Stimulated activated CD8-positive, alpha-beta memory T cell treated with anti-CD3 and anti-CD28 coated beads, Interleukin-7, amount 100 ng/mL, for 4 hours (primary cell): ENCODE measurements at regions not wholly inside any gene's neighbourhood (a gene's known extent, or its start where the extent isn't known, plus 50 kb on each side); places are given as distances from the start of the nearest gene placed in this dataset.
"Not testable (repeated sequence)": the region's sequence is repeated elsewhere in the genome, so short reads cannot be mapped to it uniquely, and the experiment has no call there.

ENCODE experiments used
- DNase-seq, 2 donors: peaks; one replicate each; pipeline ENCODE4 v3.0.0-alpha.2; 2020; ENCODE audit warnings: low read depth in 2 of 2

DNA sequence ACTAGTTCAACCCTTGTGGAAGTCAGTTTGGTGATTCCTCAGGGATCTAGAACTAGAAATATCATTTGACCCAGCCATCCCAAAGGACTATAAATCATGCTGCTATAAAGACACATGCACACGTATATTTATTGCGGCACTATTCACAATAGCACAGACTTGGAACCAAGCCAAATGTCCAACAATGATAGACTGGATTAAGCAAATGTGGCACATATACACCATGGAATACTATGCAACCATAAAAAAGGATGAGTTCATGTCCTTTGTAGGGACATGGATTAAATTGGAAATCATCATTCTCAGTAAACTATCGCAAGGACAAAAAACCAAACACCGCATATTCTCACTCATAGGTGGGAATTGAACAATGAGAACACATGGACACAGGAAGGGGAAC, 157.8 kb downstream of the MSN start:
- DNase-seq: not testable (repeated sequence)

DNA sequence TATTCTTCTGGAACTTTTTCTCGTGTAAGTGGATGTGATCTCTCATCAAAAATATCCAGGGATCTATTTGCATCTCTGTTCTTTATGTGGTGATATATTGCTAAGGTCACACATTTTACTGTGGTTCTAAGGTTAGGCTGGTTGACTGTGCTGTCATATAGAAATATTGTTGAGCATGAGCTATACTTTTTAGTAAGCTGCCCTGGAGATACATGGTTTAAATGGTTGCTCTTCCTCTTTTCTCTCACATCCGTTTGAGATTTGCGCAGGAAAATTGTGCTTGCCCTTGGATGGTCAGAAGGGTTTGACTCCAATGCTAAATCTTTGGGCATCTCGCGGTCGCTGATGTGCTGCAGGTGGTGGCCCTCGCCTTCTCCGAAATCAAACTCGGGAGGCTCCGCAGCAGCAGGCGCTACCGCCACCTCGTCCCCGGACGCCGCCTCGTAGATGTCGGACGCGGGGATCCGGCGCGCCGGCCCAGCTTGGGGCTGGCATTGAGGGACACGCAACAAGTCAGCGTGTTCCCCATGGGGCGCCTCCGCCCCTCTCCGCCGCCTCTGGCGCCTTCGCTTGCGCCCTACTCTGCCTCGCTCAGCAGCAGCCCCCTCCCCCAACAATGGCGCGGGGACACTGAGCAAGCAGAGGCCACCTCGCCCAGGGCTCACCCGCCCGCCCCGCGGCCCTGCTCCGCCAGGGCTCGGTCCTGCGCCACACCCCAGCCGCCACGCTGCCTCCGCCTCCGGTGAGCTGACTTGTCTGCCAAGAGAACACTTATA, 154.5 kb downstream of the MSN start:
- peak in 1 of 2 donors; percentile 20 for DNase-seq

DNA sequence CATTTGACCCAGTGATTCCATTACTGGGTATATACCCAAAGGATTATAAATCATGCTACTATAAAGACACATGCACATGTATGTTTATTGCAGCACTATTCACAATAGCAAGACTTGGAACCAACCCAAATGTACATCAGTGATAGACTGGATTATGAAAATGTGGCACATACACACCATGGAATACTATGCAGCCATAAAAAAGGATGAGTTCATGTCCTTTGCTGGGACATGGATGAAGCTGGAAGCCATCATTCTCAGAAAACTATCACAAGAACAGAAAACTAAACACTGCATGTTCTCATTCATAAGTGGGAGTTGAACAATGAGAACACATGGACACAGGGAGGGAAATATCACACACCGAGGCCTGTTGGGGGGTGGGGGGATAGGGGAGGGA, 152.5 kb downstream of the MSN start:
- DNase-seq: not testable (repeated sequence)

DNA sequence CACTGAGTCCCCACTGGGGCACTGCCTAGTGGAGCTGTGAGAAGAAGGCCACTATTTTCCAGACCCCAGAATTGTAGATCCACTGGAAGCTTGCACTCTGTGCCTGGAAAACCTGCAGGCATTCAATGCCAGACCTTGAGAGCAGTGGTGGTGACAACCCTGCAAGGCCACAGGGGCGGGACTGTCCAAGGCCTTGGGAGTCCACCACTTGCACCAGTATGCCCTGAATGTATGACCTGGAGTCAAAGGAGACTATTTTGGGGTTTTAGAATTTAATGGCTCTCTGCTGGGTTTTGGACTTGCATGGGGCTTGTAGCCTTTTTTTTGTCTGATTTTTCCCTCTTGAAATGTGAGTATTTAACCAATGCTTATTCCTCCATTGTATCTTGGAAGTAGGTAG, 145.8 kb downstream of the MSN start:
- DNase-seq: no peak

DNA sequence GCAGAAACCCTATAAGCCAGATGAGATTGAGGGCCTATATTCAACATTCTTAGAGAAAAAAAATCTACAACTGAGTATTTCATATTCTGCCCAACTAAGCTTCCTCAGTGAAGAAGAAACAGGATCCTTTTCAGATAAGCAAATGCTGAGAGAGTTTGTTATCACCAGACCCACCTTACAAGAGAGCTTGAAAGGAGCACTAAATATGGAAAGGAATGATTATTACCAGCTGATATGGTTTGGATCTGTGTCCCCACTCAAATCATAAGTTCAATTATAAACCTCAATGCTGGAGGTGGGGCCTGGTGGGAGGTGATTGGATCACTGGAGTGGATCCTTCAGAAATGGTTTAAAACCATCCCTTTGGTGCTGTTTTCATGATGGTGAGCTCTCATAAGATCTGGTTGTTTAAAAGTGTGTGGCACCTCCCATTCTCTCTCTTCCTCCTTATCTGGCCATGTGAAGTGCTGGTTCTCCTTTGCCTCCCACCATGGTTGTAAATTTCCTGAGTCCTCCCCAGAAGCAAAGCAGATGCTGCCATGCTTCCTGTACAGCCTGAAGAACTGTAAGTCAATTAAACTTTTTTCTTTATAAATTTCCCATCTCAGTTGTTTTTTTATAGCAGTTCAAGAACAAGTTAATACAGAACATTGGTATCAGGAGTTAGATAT, 144.2 kb downstream of the MSN start:
- no peak for DNase-seq
